ENCODE measurements at regions not wholly inside any gene's neighbourhood (a gene's known extent, or its start where the extent isn't known, plus 50 kb on each side); places are given as distances from the start of the nearest gene placed in this dataset.
"Not testable (repeated sequence)": the region's sequence is repeated elsewhere in the genome, so short reads cannot be mapped to it uniquely, and the experiment has no call there.

DNA sequence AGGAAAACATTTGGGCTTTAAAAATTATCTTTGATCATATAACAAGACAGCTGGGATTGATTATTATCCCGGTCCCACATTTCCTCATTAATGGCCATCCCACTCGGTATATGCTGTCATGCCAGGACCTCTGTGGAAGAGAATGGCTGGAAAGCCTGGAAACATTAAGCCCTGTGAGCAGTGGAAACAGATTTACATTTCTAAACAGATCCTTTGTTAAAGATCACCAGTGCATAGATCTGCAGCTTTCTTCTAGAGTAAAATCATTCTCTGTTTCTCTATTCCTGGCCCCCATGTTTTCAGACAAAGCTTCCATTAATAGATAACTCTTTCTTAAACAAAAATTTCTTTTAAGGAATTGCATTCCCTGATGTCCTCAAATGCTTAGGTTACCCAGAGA is 152.2 kb downstream of the CAVIN4 start:
- Histone ChIP-seq H3K4me1 (ENCODE audit: control insufficient read depth in 3 of 3, insufficient read depth in 3 of 3, low read length in 3 of 3) (no peaks in the 10 kb centered on the region), H3K4me3 (ENCODE audit: low read length in 3 of 3) (no peak overlapping the region), H3K9me3 (ENCODE audit: control insufficient read depth in 3 of 3, low read length in 3 of 3) (peaks cover 0 to 6% (median 0%) of the 10 kb centered on the region in 3 donors), H3K27ac (ENCODE audit: low read depth, low read length) (no peak overlapping the region), H3K9ac (ENCODE audit: low read depth in 1 of 3, low read length in 3 of 3) (no peak overlapping the region), H3K27me3 (ENCODE audit: control insufficient read depth in 3 of 3, insufficient read depth in 3 of 3, low read length in 3 of 3) (no peaks in the 10 kb centered on the region), H3K36me3 (ENCODE audit: control insufficient read depth in 3 of 3, insufficient read depth in 3 of 3, low read length in 3 of 3) (no peaks in the 10 kb centered on the region)

DNA sequence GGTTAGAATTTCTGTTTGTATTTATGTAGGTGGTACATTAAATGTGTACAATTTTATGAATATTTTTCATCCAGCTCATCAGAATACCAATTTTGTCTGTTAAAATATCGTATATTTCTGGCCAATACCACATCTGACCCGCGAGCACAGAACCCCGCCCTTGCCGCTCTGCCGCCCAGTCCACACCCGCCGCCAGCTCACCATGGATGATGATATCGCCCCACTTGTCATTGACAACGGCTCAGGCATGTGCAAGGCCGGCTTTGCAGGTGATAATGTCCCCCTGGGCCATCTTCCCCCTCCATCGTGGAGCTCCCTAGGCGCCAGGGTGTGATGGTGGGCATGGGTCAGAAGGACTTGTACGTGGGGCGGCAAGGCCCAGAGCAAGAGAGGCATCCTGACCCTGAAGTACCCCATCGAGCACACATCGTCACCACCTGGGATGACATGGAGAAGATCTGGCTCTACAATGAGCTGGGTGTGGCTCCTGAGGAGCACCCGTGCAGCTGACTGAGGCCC is 153.2 kb downstream of the CAVIN4 start:
- Histone ChIP-seq H3K4me3 (ENCODE audit: low read length in 3 of 3) (no peak overlapping the region), H3K9me3 (ENCODE audit: control insufficient read depth in 3 of 3, low read length in 3 of 3) (peaks cover 0 to 6% (median 0%) of the 10 kb centered on the region in 3 donors), H3K36me3 (ENCODE audit: control insufficient read depth in 3 of 3, insufficient read depth in 3 of 3, low read length in 3 of 3) (no peaks in the 10 kb centered on the region), H3K27me3 (ENCODE audit: control insufficient read depth in 3 of 3, insufficient read depth in 3 of 3, low read length in 3 of 3) (no peaks in the 10 kb centered on the region), H3K9ac (ENCODE audit: low read depth in 1 of 3, low read length in 3 of 3) (no peak overlapping the region), H3K27ac (ENCODE audit: low read depth, low read length) (no peak overlapping the region), H3K4me1 (ENCODE audit: control insufficient read depth in 3 of 3, insufficient read depth in 3 of 3, low read length in 3 of 3) (no peaks in the 10 kb centered on the region)

DNA sequence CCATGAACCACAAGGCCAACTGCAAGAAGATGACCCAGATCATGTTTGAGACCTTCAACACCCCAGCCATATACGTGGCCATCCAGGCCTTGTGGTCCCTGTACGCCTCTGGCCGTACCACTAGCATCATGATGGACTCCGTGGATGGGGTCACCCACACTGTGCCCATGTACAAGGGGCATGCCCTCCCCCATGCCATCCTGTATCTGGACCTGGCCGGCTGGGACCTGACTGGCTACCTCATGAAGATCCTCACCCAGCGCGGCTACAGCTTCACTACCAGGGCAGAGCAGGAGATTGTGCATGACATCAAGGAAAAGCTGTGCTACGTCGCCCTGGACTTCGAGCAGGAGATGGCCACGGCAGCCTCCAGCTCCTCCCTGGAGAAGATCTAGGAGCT is 153.7 kb downstream of the CAVIN4 start:
- Histone ChIP-seq H3K27ac (ENCODE audit: low read depth, low read length) (no peak overlapping the region), H3K9me3 (ENCODE audit: control insufficient read depth in 3 of 3, low read length in 3 of 3) (peaks cover 0 to 6% (median 0%) of the 10 kb centered on the region in 3 donors), H3K4me1 (ENCODE audit: control insufficient read depth in 3 of 3, insufficient read depth in 3 of 3, low read length in 3 of 3) (no peaks in the 10 kb centered on the region), H3K36me3 (ENCODE audit: control insufficient read depth in 3 of 3, insufficient read depth in 3 of 3, low read length in 3 of 3) (no peaks in the 10 kb centered on the region), H3K27me3 (ENCODE audit: control insufficient read depth in 3 of 3, insufficient read depth in 3 of 3, low read length in 3 of 3) (no peaks in the 10 kb centered on the region), H3K4me3 (ENCODE audit: low read length in 3 of 3) (no peak overlapping the region), H3K9ac (ENCODE audit: low read depth in 1 of 3, low read length in 3 of 3) (no peak overlapping the region)

DNA sequence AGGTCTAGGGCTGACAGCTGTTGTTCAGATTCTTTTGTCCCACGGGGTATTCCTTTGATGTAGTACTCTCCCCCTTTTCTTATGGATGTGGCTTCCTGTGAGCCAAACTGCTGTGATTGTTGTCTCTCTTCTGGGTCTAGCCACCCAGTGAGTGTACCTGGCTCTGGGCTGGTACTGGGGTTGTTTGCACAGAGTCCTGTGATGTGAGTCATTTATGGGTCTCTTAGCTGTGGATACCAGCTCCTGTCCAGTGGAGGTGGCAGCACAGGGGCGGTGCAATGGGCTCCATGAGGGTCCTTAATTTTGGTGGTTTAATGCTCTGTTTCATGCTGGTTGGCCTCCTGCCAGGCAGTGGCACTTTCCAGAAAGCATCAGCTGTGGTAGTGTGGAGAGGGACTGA is 161.3 kb downstream of the CAVIN4 start:
- Histone ChIP-seq H3K27me3 (ENCODE audit: control insufficient read depth in 3 of 3, insufficient read depth in 3 of 3, low read length in 3 of 3) (no peaks in the 10 kb centered on the region), H3K27ac (ENCODE audit: low read depth, low read length) (no peak overlapping the region), H3K9me3 (ENCODE audit: control insufficient read depth in 3 of 3, low read length in 3 of 3) (no peaks in the 10 kb centered on the region), H3K4me3 (ENCODE audit: low read length in 3 of 3) (no peak overlapping the region), H3K36me3 (ENCODE audit: control insufficient read depth in 3 of 3, insufficient read depth in 3 of 3, low read length in 3 of 3) (no peaks in the 10 kb centered on the region), H3K4me1 (ENCODE audit: control insufficient read depth in 3 of 3, insufficient read depth in 3 of 3, low read length in 3 of 3) (no peaks in the 10 kb centered on the region), H3K9ac (ENCODE audit: low read depth in 1 of 3, low read length in 3 of 3) (no peak overlapping the region)

DNA sequence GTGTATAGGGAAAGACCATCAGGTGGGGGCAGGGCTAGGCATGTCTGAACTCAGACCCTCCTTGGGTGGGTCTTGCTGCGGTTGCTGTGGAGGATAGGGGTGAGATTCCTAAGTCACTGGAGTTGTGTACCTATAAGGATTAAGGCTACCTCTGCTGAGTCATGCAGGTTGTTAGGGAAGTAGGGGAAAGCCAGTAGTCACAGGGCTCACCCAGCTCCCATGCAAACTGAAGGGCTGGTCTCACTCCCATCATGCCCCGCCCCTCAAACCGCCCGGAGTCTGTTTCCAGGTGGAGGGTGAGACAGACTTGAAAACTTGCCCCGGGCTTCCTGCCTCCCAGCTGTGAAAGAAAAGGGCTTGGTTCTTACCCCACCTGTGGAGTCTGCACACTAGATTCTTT is 161.8 kb downstream of the CAVIN4 start:
- Histone ChIP-seq H3K4me1 (ENCODE audit: control insufficient read depth in 3 of 3, insufficient read depth in 3 of 3, low read length in 3 of 3) (no peaks in the 10 kb centered on the region), H3K4me3 (ENCODE audit: low read length in 3 of 3) (no peak overlapping the region), H3K27ac (ENCODE audit: low read depth, low read length) (no peak overlapping the region), H3K9ac (ENCODE audit: low read depth in 1 of 3, low read length in 3 of 3) (no peak overlapping the region), H3K36me3 (ENCODE audit: control insufficient read depth in 3 of 3, insufficient read depth in 3 of 3, low read length in 3 of 3) (no peaks in the 10 kb centered on the region), H3K9me3 (ENCODE audit: control insufficient read depth in 3 of 3, low read length in 3 of 3) (no peaks in the 10 kb centered on the region), H3K27me3 (ENCODE audit: control insufficient read depth in 3 of 3, insufficient read depth in 3 of 3, low read length in 3 of 3) (no peaks in the 10 kb centered on the region)

DNA sequence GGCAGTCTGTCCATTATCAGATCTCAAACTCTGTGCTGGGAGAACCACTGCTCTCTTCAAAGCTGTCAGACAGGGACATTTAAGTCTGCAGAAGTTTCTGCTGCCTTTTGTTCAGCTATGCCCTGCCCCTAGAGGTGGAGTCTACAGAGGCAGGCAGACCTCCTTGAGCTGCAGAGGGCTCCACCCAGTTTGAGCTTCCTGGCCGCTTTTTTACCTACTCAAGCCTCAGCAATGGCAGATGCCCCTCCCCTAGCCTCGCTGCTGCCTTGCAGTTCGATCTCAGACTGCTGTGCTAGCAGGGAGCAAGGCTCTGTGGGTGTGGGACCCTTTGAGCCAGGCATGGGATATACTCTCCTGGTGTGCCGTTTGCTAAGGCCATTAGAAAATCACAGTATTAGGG is 171.1 kb downstream of the CAVIN4 start:
- not testable (repeated sequence) for H3K27me3 ChIP-seq (ENCODE audit: control insufficient read depth in 3 of 3, insufficient read depth in 3 of 3, low read length in 3 of 3); H3K4me3 ChIP-seq (ENCODE audit: low read length in 3 of 3); H3K36me3 ChIP-seq (ENCODE audit: control insufficient read depth in 3 of 3, insufficient read depth in 3 of 3, low read length in 3 of 3); H3K4me1 ChIP-seq (ENCODE audit: control insufficient read depth in 3 of 3, insufficient read depth in 3 of 3, low read length in 3 of 3); H3K27ac ChIP-seq (ENCODE audit: low read depth, low read length); H3K9ac ChIP-seq (ENCODE audit: low read depth in 1 of 3, low read length in 3 of 3); H3K9me3 ChIP-seq (ENCODE audit: control insufficient read depth in 3 of 3, low read length in 3 of 3)

DNA sequence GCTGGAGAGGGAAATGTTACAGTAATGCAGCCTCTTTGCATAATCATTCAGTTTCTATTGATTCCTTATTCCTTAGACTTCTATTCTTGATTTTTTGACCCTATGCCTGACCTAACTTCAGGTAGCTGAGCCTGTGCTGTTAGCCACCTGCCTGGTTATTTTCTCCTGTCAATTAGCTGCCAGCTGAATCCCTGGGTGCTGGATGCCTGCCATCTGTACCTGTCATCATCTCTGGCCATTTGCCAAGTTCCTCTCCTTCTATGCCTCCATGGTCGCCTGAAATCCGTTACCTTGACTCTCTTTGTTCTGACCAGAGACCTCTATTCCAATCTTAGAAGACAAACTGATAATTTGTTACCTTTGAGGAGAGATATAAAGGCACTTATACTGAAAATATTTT is 178.3 kb downstream of the CAVIN4 start:
- Histone ChIP-seq H3K36me3 (ENCODE audit: control insufficient read depth in 3 of 3, insufficient read depth in 3 of 3, low read length in 3 of 3) (no peaks in the 10 kb centered on the region), H3K9ac (ENCODE audit: low read depth in 1 of 3, low read length in 3 of 3) (no peak overlapping the region), H3K27ac (ENCODE audit: low read depth, low read length) (no peak overlapping the region), H3K9me3 (ENCODE audit: control insufficient read depth in 3 of 3, low read length in 3 of 3) (no peaks in the 10 kb centered on the region), H3K4me1 (ENCODE audit: control insufficient read depth in 3 of 3, insufficient read depth in 3 of 3, low read length in 3 of 3) (no peaks in the 10 kb centered on the region), H3K4me3 (ENCODE audit: low read length in 3 of 3) (no peak overlapping the region), H3K27me3 (ENCODE audit: control insufficient read depth in 3 of 3, insufficient read depth in 3 of 3, low read length in 3 of 3) (no peaks in the 10 kb centered on the region)

DNA sequence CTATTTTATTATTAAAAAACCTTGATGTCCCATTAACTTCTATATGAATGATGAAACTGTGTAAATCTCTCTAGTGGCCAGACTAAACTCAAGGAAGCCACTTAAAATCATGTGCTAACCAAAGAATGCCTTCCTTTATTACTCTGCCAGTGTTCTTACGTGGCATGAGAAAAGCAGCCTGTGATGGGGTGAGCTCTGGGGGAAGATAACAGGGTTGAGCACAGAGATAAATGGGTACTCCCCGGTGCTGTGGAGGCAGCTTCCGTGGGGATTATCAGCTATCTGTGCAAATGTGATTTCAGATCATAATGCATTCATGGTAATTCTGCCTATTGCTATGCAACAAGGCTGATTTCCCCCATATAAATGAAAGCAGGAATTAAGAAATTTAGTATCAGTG is 181.3 kb downstream of the CAVIN4 start:
- no peaks in the 10 kb centered on the region for H3K4me1 ChIP-seq (ENCODE audit: control insufficient read depth in 3 of 3, insufficient read depth in 3 of 3, low read length in 3 of 3)
- H3K27ac ChIP-seq (ENCODE audit: low read depth, low read length), result no peak overlapping the region
- H3K9ac ChIP-seq (ENCODE audit: low read depth in 1 of 3, low read length in 3 of 3), result no peak overlapping the region
- H3K4me3 ChIP-seq (ENCODE audit: low read length in 3 of 3), result no peak overlapping the region
- no peaks in the 10 kb centered on the region for H3K9me3 ChIP-seq (ENCODE audit: control insufficient read depth in 3 of 3, low read length in 3 of 3)
- no peaks in the 10 kb centered on the region for H3K36me3 ChIP-seq (ENCODE audit: control insufficient read depth in 3 of 3, insufficient read depth in 3 of 3, low read length in 3 of 3)
- H3K27me3 ChIP-seq (ENCODE audit: control insufficient read depth in 3 of 3, insufficient read depth in 3 of 3, low read length in 3 of 3), result no peaks in the 10 kb centered on the region

DNA sequence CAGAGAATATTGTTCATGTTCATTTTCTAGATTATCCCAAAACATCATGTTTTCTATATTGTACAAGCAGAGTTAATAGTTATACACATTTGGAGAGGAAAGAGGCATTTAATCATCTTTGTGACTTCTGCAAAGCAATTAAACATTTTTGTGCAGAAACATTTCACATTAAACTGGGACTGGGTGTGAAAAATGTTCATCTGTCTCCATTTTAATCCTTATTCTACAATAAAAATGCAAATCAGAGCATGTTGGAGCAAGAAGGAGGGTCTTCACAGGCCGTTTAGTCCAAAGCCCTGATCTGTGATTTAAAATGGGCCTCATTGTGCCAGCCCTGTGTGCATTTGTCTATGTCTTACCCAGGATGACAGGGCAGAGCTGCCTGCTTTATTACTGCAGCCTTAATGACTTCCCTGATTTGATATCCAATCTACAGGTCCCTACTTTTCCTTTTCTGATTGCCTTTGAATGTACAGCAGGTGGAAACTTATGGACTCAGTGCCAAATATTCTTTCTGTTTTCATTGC is 183.5 kb downstream of the CAVIN4 start:
- H3K9me3 ChIP-seq (ENCODE audit: control insufficient read depth in 3 of 3, low read length in 3 of 3), result no peaks in the 10 kb centered on the region
- H3K27ac ChIP-seq (ENCODE audit: low read depth, low read length), result no peak overlapping the region
- no peaks in the 10 kb centered on the region for H3K27me3 ChIP-seq (ENCODE audit: control insufficient read depth in 3 of 3, insufficient read depth in 3 of 3, low read length in 3 of 3)
- no peak overlapping the region for H3K9ac ChIP-seq (ENCODE audit: low read depth in 1 of 3, low read length in 3 of 3)
- H3K4me1 ChIP-seq (ENCODE audit: control insufficient read depth in 3 of 3, insufficient read depth in 3 of 3, low read length in 3 of 3), result no peaks in the 10 kb centered on the region
- no peak overlapping the region for H3K4me3 ChIP-seq (ENCODE audit: low read length in 3 of 3)
- no peaks in the 10 kb centered on the region for H3K36me3 ChIP-seq (ENCODE audit: control insufficient read depth in 3 of 3, insufficient read depth in 3 of 3, low read length in 3 of 3)

DNA sequence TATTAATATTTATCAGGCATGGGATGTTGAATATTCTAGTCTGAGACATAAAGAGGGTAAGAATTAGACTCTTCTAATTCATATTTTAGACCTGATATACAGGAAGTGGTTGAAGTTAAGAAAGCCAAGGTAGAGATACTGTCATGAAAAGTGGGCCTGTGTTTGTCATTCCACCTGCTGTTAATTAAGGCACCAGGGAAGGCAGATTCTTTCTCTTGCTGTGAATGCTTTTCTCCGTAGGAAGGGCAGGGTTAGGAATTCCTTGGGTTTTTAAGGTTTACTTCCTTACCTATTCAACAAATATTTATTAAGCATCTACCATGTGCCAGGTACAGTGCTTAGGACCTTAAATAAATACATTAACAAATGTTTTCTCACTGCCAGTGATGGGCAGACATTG is 196.4 kb downstream of the CAVIN4 start:
- no peak overlapping the region for H3K27ac ChIP-seq (ENCODE audit: low read depth, low read length)
- H3K9me3 ChIP-seq (ENCODE audit: control insufficient read depth in 3 of 3, low read length in 3 of 3), result no peaks in the 10 kb centered on the region
- no peaks in the 10 kb centered on the region for H3K36me3 ChIP-seq (ENCODE audit: control insufficient read depth in 3 of 3, insufficient read depth in 3 of 3, low read length in 3 of 3)
- no peaks in the 10 kb centered on the region for H3K4me1 ChIP-seq (ENCODE audit: control insufficient read depth in 3 of 3, insufficient read depth in 3 of 3, low read length in 3 of 3)
- no peaks in the 10 kb centered on the region for H3K27me3 ChIP-seq (ENCODE audit: control insufficient read depth in 3 of 3, insufficient read depth in 3 of 3, low read length in 3 of 3)
- H3K4me3 ChIP-seq (ENCODE audit: low read length in 3 of 3), result no peak overlapping the region
- no peak overlapping the region for H3K9ac ChIP-seq (ENCODE audit: low read depth in 1 of 3, low read length in 3 of 3)

DNA sequence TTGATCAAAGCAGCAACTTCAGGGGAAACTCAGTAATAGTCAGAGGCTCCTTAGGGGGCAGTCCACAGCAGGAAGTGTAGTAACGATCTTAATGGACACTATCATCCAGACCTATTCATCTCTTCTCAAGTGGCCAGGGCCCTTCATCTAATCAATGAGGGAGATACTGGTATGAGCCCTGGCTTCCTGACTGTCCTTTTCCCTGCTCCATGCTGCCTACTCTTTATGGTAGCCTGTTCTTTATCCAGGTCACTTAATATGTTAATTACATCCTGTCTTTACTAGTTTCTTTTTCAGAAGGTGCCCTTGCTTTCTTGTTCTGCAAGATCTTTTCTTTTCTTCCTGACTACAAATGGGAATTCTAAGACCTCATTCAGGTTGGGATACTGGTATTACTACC is 197.1 kb downstream of the CAVIN4 start:
- Histone ChIP-seq H3K9ac (ENCODE audit: low read depth in 1 of 3, low read length in 3 of 3) (no peak overlapping the region), H3K27ac (ENCODE audit: low read depth, low read length) (no peak overlapping the region), H3K27me3 (ENCODE audit: control insufficient read depth in 3 of 3, insufficient read depth in 3 of 3, low read length in 3 of 3) (no peaks in the 10 kb centered on the region), H3K4me3 (ENCODE audit: low read length in 3 of 3) (no peak overlapping the region), H3K4me1 (ENCODE audit: control insufficient read depth in 3 of 3, insufficient read depth in 3 of 3, low read length in 3 of 3) (no peaks in the 10 kb centered on the region), H3K9me3 (ENCODE audit: control insufficient read depth in 3 of 3, low read length in 3 of 3) (no peaks in the 10 kb centered on the region), H3K36me3 (ENCODE audit: control insufficient read depth in 3 of 3, insufficient read depth in 3 of 3, low read length in 3 of 3) (no peaks in the 10 kb centered on the region)
